HG03039 (cell line): ENCODE measurements at regions not wholly inside any gene's neighbourhood (a gene's known extent, or its start where the extent isn't known, plus 50 kb on each side); places are given as distances from the start of the nearest gene placed in this dataset.

ENCODE experiments used
- ATAC-seq: cut with Tn5 transposase; IDR thresholded peaks from one replicate; pipeline ENCODE4 v1.9.1; 2021; ENCODE audit warnings: mild to moderate bottlenecking, moderate library complexity; ENCODE audit not compliant: unreplicated experiment

- no peak for ATAC-seq
These were observed 119.8 kb upstream of the SLC25A33 start for GRCh38 chr1:9419369-9420041.

- no peak for ATAC-seq
These were observed 118.3 kb upstream of the SLC25A33 start for GRCh38 chr1:9420835-9421532.

- ATAC-seq: no peak
These were observed 117.8 kb upstream of the SLC25A33 start for GRCh38 chr1:9421533-9421873.

GRCh38 chr1:9422321-9422720, 116.9 kb upstream of the SLC25A33 start:
- no peak for ATAC-seq

GRCh38 chr1:9422911-9423505, 116.3 kb upstream of the SLC25A33 start:
- ATAC-seq: no peak

GRCh38 chr1:9424261-9424660, 115.0 kb upstream of the SLC25A33 start:
- no peak for ATAC-seq

GRCh38 chr1:9425859-9426258, 113.4 kb upstream of the SLC25A33 start:
- ATAC-seq: peak; percentile 6

- peak; percentile 44 for ATAC-seq
These were observed 113.0 kb upstream of the SLC25A33 start for GRCh38 chr1:9426291-9426711.

GRCh38 chr1:9427388-9427787, 111.9 kb upstream of the SLC25A33 start:
- no peak for ATAC-seq

- peak; percentile 67 for ATAC-seq
These were observed 110.5 kb upstream of the SLC25A33 start for GRCh38 chr1:9428601-9429341.

GRCh38 chr1:9429342-9429711, 109.9 kb upstream of the SLC25A33 start:
- ATAC-seq: no peak

- ATAC-seq: no peak
These were observed 104.8 kb upstream of the SLC25A33 start for GRCh38 chr1:9434247-9435152.

GRCh38 chr1:9435153-9435636, 104.1 kb upstream of the SLC25A33 start:
- ATAC-seq: no peak

- ATAC-seq: no peak
These were observed 103.2 kb upstream of the SLC25A33 start for GRCh38 chr1:9435854-9436640.

- ATAC-seq: no peak
These were observed 101.3 kb upstream of the SLC25A33 start for GRCh38 chr1:9437961-9438430.

GRCh38 chr1:9438431-9439073, 100.7 kb upstream of the SLC25A33 start:
- no peak for ATAC-seq

GRCh38 chr1:9439074-9439761, 100.0 kb upstream of the SLC25A33 start:
- ATAC-seq: no peak

- ATAC-seq: no peak
These were observed 99.0 kb upstream of the SLC25A33 start for GRCh38 chr1:9440261-9440660.
